Left lung (tissue), 4 donors: ENCODE measurements at regions not wholly inside any gene's neighbourhood (a gene's known extent, or its start where the extent isn't known, plus 50 kb on each side); places are given as distances from the start of the nearest gene placed in this dataset.
A peak's percentile ranks its signal among the peaks of the same experiment; 100 is the strongest.

ENCODE experiments used
- ATAC-seq: fragments of 200-7000 bp; cut with Tn5 transposase; one replicate; pipeline ENCODE4 v1.9.1; 2020; ENCODE audit warnings: moderate library complexity
- DNase-seq, 4 donors: peaks; one replicate each; pipeline ENCODE4 v3.0.0-alpha.2; 2013 to 2020
- H3K27ac ChIP-seq, 2 donors: fragments of 200-600 bp; sonication (generic) in 1 of 2; one replicate each; pipeline versions ENCODE4 v1.5.0 to v1.8.0; 2020 to 2021
- H3K27me3 ChIP-seq, 2 donors: fragments of 200-600 bp; sonication (generic) in 1 of 2; one replicate each; pipeline versions ENCODE4 v1.5.0 to v1.8.0; 2020 to 2021
- H3K36me3 ChIP-seq, 2 donors: fragments of 200-600 bp; sonication (generic) in 1 of 2; one replicate each; pipeline versions ENCODE4 v1.5.0 to v1.8.0; 2020 to 2021
- H3K4me1 ChIP-seq, 2 donors: fragments of 200-600 bp; one replicate each; pipeline ENCODE4 v1.8.0; 2021
- H3K4me3 ChIP-seq, 2 donors: fragments of 200-600 bp; sonication (generic) in 1 of 2; one replicate each; pipeline versions ENCODE4 v1.5.0 to v1.8.0; 2020 to 2021; ENCODE audit warnings: mild to moderate bottlenecking in 1 of 2
- H3K9me3 ChIP-seq, 2 donors: fragments of 200-600 bp; sonication (generic) in 1 of 2; one replicate each; pipeline versions ENCODE4 v1.5.0 to v1.8.0; 2020 to 2021
- intact Hi-C, 2 donors: fragments of 100-400 bp; cut with DNase I; formaldehyde crosslinking; loops; one replicate each; pipeline versions ENCODE4 v1.11.2 to v1.14.2; 2022
- TF ChIP-seq, protein P1 (sequence below), 2 donors: fragments of 200-600 bp; sonication (generic) in 1 of 2; IDR thresholded peaks; one replicate each; pipeline versions ENCODE4 v1.5.0 to v1.8.0; 2021; ENCODE audit warnings: antibody characterized with exemption in 2 of 2
- donor health status: DM: no; HTN: yes; CAD: no.
- donor health status: DM: no; HTN: no; CAD: no.

DNA sequence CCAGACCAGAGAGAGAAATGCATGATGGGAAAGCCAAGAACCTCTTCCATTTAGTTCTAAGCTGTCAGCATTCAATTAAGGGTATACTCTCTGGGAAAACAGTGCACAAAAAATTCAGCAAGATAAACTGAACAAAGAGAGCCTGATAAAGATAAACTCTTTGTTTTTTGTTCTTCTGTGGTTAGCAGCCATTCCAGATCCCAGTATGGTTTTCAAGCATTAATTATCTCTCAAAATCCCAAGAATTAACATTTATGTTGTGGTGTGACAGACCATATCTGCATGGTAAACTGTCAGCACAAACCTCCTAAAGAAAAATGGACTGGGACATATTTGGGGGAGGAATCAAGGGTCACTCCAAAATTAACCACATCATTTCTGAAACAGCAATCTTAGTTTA lies 124.0 kb upstream of the LRRN1 start:
- Histone ChIP-seq H3K27ac (no peak overlapping the region), H3K4me1 (no peaks in the 10 kb centered on the region), H3K36me3 (no peaks in the 10 kb centered on the region), H3K9me3 (peaks cover 0 to 7% of the 10 kb centered on the region in 2 donors), H3K27me3 (no peaks in the 10 kb centered on the region), H3K4me3 (no peak overlapping the region)
- no peak for DNase-seq
- ATAC-seq = no peak
- TF ChIP-seq, protein P1, sequence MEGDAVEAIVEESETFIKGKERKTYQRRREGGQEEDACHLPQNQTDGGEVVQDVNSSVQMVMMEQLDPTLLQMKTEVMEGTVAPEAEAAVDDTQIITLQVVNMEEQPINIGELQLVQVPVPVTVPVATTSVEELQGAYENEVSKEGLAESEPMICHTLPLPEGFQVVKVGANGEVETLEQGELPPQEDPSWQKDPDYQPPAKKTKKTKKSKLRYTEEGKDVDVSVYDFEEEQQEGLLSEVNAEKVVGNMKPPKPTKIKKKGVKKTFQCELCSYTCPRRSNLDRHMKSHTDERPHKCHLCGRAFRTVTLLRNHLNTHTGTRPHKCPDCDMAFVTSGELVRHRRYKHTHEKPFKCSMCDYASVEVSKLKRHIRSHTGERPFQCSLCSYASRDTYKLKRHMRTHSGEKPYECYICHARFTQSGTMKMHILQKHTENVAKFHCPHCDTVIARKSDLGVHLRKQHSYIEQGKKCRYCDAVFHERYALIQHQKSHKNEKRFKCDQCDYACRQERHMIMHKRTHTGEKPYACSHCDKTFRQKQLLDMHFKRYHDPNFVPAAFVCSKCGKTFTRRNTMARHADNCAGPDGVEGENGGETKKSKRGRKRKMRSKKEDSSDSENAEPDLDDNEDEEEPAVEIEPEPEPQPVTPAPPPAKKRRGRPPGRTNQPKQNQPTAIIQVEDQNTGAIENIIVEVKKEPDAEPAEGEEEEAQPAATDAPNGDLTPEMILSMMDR (IDR thresholded peaks at IDR 0.05) = no peak
- intact Hi-C loops = no loop called here

DNA sequence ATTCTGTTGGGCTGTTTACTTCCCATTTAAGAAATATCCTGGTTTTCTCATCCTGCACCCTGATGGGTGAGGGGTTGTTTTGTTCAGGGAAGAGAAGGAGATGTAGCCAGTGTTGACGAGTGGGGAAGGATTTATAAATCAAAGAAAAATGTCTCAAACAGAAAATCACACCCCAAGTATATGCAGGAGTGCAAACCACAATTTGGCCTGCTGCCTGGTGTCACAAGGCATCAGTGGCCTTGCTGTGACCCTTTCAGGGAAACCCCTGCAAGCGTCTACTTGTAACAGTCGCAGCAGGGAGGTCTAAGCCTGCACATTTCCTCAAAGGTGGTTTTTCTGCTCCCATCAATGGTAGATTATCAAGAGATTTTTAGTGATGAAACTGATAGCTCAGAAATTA lies 132.6 kb upstream of the LRRN1 start:
- Histone ChIP-seq H3K4me1 (no peaks in the 10 kb centered on the region), H3K36me3 (no peaks in the 10 kb centered on the region), H3K27me3 (no peaks in the 10 kb centered on the region), H3K9me3 (peaks cover 0 to 12% of the 10 kb centered on the region in 2 donors), H3K27ac (no peak overlapping the region), H3K4me3 (no peak overlapping the region)
- intact Hi-C loops = no loop called here
- DNase-seq (no peak), ATAC-seq (no peak)
- TF ChIP-seq, protein P1 (IDR thresholded peaks at IDR 0.05) = no peak

DNA sequence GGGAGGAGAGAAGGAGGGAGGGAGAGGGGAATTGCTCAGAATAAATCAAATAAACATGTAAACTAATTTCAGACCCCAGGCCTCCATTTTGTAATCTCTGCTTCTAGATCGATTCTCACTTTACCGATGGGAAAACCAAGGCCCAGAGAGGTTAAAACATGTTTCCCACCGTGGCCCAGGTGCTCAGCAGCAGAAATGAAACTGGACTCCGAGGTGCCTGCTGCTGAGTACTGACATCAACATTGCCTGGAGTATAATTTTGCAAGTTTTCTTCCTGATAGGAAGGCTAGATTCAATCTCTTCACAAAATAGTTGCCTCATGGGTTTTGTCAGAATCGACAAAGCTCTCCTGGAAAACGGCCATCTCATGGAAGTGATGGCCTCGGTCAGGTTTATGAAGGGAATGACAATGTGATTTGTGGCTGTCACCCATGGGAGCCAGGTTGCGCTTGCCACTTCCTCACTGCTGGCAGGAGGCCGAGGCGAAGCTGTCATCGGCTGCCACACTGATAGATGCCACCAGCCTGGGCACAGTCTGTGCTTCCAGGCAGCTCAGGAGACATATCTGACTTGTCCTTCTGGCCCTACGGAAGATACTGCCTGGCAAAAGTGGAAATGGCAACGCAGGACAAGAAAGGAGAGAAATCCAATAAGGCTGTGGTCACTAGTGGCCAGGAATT lies 133.1 kb upstream of the LRRN1 start:
- no peak overlapping the region for H3K27ac ChIP-seq
- H3K4me1 ChIP-seq = no peaks in the 10 kb centered on the region
- TF ChIP-seq, protein P1 (IDR thresholded peaks at IDR 0.05) = no peak
- intact Hi-C loops = no loop called here
- H3K27me3 ChIP-seq = no peaks in the 10 kb centered on the region
- ATAC-seq = no peak
- H3K4me3 ChIP-seq = no peak overlapping the region
- no peaks in the 10 kb centered on the region for H3K36me3 ChIP-seq
- H3K9me3 ChIP-seq = peaks cover 0 to 12% of the 10 kb centered on the region in 2 donors
- peak in 1 of 4 donors; percentile 66 for DNase-seq

DNA sequence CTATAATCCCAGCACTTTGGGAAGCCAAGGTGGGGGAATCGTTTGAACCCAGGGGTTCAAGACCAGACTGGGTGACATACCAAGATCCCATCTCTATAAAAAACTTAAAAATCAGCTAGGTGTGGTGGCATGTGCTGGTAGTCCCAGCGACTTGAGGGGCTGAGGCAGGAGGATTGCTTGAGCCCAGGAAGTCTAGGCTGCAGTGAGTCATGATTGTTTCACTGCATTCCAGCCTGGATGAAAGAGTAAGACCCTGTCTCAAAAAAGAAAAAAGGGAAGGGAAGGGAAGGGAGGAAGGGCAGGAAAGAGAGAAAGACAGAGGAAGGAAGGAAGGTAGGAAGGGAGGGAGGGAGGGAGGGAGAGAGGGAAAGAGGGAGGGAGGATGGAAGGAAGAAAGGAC lies 133.7 kb upstream of the LRRN1 start:
- H3K27ac ChIP-seq = no peak overlapping the region
- intact Hi-C loops = no loop called here
- peaks cover 0 to 10% of the 10 kb centered on the region in 2 donors for H3K9me3 ChIP-seq
- DNase-seq (no peak), ATAC-seq (no peak)
- H3K36me3 ChIP-seq = no peaks in the 10 kb centered on the region
- TF ChIP-seq, protein P1 (IDR thresholded peaks at IDR 0.05) = no peak
- no peak overlapping the region for H3K4me3 ChIP-seq
- H3K27me3 ChIP-seq = no peaks in the 10 kb centered on the region
- no peaks in the 10 kb centered on the region for H3K4me1 ChIP-seq

DNA sequence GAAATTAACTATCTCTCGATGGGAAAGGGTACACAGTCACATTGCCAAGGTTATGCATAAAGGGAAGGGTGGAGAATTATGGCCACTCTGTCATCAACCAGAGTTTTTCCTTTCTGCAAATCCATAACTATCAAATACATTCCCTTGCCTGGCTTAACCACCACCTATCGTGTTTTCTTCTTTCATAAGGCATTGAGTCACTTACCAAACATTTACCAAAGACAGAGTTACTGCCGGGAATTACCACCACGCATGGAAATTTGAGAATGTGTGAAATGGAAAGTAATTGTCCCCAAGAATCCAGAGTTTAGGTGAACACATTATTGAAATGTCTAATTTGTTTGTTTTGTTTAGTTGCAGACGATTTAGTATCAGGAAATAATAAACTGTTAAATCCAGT lies 134.3 kb upstream of the LRRN1 start:
- TF ChIP-seq, protein P1 (IDR thresholded peaks at IDR 0.05) = no peak
- DNase-seq (no peak), ATAC-seq (no peak)
- intact Hi-C loops = no loop called here
- Histone ChIP-seq H3K4me1 (no peaks in the 10 kb centered on the region), H3K27ac (no peak overlapping the region), H3K4me3 (no peak overlapping the region), H3K9me3 (peaks cover 0 to 8% of the 10 kb centered on the region in 2 donors), H3K36me3 (no peaks in the 10 kb centered on the region), H3K27me3 (no peaks in the 10 kb centered on the region)
